Gastrocnemius medialis (tissue), 4 donors: ENCODE measurements at regions not wholly inside any gene's neighbourhood (a gene's known extent, or its start where the extent isn't known, plus 50 kb on each side); places are given as distances from the start of the nearest gene placed in this dataset.

ENCODE experiments used
- POLR2A ChIP-seq, 2 donors: fragments of 450-650 bp; IDR thresholded peaks; one replicate each; pipeline ENCODE4 v1.6.1; 2017; ENCODE audit warnings: antibody characterized with exemption in 2 of 2, mild to moderate bottlenecking in 2 of 2, moderate library complexity in 2 of 2
- TF ChIP-seq, protein P1 (sequence below), 5 experiments: fragments of 450-650 bp in 3 of 5; fragments of 200-600 bp in 2 of 5; sonication (generic) in 2 of 5; IDR thresholded peaks in 4 of 5; conservative IDR thresholded peaks in 1 of 5; 1 replicate in 4 of 5; 2 replicates in 1 of 5; pipeline ENCODE4 v1.5.1; 2016 to 2019; ENCODE audit warnings: antibody characterized with exemption in 5 of 5, mild to moderate bottlenecking in 3 of 5, moderate library complexity in 3 of 5

DNA sequence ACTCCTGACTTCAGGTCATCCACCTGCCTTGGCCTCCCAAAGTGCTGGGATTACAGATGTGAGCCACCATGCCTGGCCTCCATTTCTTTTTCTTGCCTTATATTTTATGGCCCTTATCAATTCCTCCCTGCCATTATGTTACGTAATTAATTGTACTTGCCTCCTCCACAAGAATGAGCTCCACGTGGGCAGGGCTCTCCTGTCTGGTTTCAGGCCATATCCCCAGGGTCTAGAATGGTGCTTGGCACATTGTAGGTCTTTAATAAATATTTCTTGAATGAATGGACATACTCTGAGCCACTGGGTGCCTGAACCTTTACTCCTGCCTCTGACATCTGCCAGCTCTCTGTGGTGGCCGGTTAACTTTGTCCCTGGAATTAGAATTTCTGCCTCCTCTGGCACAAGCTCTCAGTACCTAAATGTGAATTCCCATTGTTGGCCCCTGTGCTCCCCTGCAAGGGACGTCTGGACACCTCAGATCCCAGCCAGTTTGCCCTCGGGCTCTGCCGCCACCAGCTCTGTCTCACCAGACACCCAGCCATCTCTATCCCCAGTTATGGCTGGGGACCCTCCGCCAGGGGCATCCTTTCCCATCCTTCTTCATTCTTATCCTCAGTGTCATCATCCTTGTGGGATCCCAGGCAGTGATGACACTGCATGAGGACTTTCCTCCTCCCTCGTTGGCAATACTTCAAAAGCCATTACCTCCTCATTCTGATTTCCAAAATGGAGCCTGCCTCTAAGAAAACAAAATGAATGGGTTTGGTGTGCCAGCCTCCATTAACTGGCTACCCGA, 165.6 kb upstream of the SMAD3 start:
- TF ChIP-seq, protein P1, sequence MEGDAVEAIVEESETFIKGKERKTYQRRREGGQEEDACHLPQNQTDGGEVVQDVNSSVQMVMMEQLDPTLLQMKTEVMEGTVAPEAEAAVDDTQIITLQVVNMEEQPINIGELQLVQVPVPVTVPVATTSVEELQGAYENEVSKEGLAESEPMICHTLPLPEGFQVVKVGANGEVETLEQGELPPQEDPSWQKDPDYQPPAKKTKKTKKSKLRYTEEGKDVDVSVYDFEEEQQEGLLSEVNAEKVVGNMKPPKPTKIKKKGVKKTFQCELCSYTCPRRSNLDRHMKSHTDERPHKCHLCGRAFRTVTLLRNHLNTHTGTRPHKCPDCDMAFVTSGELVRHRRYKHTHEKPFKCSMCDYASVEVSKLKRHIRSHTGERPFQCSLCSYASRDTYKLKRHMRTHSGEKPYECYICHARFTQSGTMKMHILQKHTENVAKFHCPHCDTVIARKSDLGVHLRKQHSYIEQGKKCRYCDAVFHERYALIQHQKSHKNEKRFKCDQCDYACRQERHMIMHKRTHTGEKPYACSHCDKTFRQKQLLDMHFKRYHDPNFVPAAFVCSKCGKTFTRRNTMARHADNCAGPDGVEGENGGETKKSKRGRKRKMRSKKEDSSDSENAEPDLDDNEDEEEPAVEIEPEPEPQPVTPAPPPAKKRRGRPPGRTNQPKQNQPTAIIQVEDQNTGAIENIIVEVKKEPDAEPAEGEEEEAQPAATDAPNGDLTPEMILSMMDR (IDR thresholded peaks at IDR 0.05 in 4 of 5, conservative IDR thresholded peaks at IDR 0.05 in 1 of 5): no peak
- TF ChIP-seq POLR2A (IDR thresholded peaks at IDR 0.05): no peak
